ENCODE measurements at regions not wholly inside any gene's neighbourhood (a gene's known extent, or its start where the extent isn't known, plus 50 kb on each side); places are given as distances from the start of the nearest gene placed in this dataset.
A peak's percentile ranks its signal among the peaks of the same experiment; 100 is the strongest.
"Not testable (repeated sequence)": the region's sequence is repeated elsewhere in the genome, so short reads cannot be mapped to it uniquely, and the experiment has no call there.

DNA sequence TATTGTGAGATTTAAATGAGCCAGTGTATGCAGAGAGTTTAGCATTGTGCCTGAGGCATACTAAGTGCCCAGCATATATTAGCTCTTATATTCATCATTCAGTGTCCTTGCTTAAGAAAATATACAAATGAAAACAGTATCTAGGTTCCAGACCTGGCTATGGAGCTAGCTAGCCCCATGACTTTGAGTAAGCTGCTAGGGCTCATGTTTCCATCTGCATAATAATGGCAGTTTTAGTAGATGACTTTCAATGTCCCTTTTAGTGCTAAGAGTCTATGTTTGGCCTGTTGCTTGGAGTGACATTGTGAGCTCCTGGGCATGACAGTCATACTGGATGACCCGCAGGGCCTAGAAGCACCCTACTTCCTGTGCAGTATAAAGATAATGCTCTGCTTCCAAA, 435.3 kb downstream of the ZIC3 start:
- in situ Hi-C loops (cut with HindIII; ENCODE audit: low sequenced_read_pairs), result no loop called here
- no peak for DNase-seq (ENCODE audit: low spot score)

DNA sequence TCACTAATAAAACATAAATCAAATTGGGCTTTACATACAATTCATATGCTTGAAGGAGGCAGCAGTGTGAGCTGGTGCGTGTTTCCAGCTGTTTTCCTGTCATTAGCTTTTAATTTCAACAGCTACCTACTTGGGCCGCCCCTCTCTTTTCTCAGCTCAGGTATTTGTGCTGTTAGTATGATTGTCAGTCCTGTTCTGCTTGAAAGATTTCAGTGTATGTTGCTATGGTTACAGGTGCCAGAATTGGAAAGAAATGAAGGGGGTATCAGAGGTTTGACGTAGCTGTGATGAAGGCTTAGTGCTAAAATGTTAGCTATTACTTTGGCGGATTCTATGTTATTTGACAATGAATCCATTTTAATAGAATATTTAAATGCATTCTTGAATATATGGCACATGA, 440.3 kb downstream of the ZIC3 start:
- in situ Hi-C loops (cut with HindIII; ENCODE audit: low sequenced_read_pairs), result no loop called here
- DNase-seq (ENCODE audit: low spot score), result no peak

DNA sequence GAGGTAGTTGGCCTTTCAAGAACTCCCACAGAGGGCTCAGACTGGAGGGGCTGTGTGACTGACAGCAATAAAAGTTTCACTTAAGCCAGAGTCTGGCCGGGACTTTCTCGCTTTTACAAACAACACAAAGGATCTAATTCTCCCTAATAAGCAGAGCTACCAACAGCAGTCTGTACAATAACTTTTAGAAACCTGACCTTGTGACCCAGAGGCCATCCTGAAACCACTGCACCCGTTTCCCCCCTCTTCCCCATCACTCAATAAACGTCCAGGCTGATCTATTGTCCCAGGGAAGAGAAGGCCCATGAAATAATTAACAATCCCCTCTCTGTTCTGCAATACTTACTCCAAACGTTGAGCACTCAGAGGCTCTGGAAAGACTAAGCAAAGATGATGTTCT, 442.4 kb downstream of the ZIC3 start:
- in situ Hi-C loops (cut with HindIII; ENCODE audit: low sequenced_read_pairs), result no loop called here
- no peak for DNase-seq (ENCODE audit: low spot score)

DNA sequence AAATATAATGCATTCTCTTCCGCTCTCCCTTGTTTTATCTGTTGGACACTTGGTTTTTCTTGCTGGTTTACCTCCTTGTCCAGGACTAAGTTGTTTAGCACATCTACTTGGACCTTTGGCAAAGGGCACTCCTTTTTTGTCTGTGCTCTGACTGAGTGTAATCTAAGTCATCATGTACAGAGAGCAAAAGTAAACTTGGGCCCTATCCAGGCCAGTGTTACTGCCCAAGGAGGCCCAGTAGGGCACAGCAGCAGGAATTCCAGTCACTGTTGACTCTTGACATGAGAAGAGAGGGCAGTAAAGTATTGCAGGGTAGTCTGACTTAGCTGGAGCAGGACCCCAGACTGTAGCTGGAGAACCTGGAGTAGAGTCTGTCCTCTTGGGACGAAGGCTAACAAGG, 445.5 kb downstream of the ZIC3 start:
- in situ Hi-C loops (cut with HindIII; ENCODE audit: low sequenced_read_pairs), result no loop called here

DNA sequence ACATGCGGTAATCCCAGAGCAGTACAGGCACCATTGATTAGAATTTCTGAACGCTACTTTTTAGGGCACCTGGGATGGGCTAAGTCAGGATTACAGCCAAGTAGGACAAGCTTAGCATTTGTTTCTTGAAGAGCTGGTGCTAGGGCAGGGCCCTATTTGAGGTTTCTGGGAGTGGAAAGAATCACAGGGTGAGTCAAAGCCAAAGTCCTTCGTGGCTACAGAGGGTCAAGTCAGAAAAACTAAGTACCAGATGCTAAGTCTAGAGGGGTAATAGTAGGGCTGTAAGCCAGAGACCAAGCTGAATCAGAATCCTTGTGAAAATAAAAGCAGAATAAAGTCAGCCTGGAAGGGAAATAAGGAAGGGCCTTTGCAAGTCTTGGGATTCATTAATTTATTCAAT, 448.6 kb downstream of the ZIC3 start:
- no peak for DNase-seq (ENCODE audit: low spot score)
- in situ Hi-C loops (cut with HindIII; ENCODE audit: low sequenced_read_pairs), result no loop called here

More for the DNA sequence above, 445.5 kb downstream of the ZIC3 start:
- DNase-seq (ENCODE audit: low spot score), result no peak

DNA sequence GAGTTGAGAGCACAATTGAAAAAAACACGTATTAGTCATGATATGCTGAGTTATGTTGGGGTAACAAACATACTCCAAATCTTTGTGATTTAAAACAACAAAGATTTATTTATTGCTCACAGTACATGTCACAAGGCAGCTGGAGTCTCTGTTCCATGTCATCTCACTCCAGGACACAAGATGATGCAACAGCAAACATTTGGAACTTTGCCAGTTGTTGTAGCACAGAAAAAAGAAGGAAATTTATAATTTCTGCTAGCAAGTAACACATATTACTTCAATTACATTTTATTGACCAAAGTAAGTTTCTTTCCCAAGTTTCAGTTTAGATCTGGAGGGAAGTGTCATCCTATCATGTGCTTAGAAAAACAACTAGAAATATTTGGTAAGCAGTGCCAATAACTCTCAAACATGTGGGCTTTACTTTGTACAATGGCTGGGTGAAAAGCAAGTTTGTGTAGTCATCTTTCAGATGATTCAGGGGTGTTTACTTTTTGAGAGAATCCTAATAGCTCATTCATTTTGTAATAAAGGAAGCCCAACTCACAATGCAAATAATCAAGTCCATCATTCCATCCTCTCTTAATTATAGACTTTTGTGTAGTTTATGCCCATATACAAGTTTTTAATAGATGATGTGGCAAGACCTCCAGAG, 452.3 kb downstream of the ZIC3 start:
- in situ Hi-C loops (cut with HindIII; ENCODE audit: low sequenced_read_pairs), result no loop called here

DNA sequence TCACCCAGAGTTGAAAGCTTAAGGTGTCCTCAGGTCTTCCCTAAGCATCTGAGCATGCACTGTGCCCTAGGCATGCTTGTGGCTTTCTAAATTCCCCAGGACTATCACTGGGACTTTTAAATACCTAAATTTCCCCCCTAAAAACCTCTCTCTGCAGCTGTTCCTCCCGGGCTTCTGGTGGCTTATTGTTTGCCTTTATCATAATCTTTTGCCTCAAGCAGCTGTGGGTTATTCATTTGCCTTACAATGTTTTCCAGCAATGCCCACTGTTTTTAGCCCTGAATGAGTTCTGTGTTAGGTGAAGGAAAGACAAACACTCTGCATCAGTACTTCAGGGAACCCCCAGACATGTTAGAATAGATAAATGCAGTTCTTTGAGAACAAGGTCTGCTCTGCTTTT, 455.0 kb downstream of the ZIC3 start:
- in situ Hi-C loops (cut with HindIII; ENCODE audit: low sequenced_read_pairs), result no loop called here
- DNase-seq (ENCODE audit: low spot score), result no peak

More for the DNA sequence above, 452.3 kb downstream of the ZIC3 start:
- no peak for DNase-seq (ENCODE audit: low spot score)

DNA sequence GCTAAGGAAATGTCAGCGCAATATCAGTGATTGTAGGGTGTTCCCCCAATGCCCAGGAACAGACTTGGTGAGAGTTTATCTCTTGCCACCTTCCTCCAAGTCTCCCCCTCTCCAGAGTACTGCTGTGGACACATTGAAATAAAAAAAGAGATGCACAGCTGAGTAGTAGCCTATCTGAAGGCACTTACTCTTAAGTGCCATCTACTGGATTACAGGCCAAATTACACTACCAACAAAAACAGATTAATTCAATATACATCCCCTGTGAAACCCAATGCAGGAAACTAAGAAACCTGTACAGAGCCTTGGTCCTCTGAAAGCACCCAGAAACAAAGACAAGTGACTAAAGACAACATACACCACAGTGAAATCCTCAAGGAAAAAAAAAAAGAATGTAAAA, 460.3 kb downstream of the ZIC3 start:
- in situ Hi-C loops (cut with HindIII; ENCODE audit: low sequenced_read_pairs), result no loop called here
- DNase-seq (ENCODE audit: low spot score), result no peak

DNA sequence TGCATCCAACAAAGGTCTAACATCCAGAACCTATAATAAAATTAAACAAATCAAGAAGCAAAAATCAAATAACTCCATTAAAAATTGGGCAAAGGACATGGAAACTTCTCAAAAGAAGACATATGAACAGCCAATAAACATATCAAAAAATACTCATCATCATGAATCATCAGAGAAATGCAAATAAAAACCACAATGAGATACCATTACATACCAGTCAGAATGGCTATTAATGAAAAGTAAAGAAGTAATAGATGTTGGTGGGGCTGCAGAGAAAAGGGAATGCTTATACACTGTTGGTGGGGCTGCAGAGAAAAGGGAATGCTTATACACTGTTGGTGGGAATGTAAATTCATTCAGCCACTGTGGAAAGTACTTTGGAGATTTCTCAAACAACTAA, 465.8 kb downstream of the ZIC3 start:
- in situ Hi-C loops (cut with HindIII; ENCODE audit: low sequenced_read_pairs), result no loop called here
- DNase-seq (ENCODE audit: low spot score), result no peak

DNA sequence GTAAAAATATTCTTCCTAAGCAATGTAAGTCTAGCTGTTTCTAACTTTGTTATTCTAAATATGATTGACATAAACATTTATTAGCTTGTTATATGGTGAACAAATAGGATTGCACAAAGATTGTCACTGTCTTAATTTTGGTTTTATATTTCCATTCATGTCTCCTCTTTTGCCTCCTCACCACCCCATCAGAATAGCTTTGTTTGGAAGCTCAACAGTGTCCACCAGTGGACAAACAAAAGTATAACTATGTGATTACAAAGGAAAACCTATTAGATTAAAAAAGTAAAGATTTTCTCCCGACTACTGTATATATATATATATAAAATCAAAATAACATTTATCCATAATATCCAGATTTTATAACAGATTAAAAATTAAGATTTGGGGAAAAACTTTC, 468.2 kb downstream of the ZIC3 start:
- in situ Hi-C loops (cut with HindIII; ENCODE audit: low sequenced_read_pairs), result no loop called here
- peak; percentile 0 for DNase-seq (ENCODE audit: low spot score)

DNA sequence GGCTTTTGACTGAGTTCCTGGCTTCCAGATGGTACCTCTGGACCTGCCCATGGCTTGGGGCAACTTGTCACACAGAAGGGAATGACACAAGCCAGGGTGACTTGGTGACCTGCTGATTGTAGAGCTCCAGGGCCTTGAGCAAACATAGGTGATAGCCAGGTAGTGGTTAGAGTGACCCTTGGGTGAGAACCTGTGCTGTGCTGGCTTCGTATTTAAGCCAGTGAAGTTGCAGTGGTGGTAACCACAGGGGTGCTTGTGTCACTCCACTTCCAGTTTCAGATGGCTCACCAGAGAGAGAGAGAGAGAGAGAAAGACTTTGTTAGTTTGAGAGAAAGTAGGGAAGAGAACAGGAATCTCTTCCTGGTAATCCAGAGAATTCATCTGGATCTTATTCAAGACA, 471.6 kb downstream of the ZIC3 start:
- DNase-seq (ENCODE audit: low spot score), result no peak
- in situ Hi-C loops (cut with HindIII; ENCODE audit: low sequenced_read_pairs), result no loop called here

DNA sequence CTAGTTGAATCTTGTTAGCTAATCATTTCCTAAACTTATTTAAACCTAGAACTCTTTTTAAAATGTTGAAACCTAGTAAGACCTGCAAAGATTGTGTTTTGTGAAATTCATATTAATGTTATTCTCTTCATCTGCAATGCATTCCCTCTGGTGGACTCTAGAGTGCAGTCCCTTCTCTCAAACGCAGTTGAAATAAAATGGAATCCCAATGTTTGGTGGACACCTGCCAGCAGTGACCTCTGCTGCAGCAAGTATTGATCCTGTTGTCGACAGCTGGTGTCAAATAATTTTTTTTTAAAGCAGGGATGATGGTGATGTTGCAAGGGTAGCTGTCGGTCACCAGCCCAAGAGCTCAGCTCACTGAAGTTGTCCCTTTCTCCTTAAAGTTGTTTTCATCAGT, 492.0 kb downstream of the ZIC3 start:
- DNase-seq (ENCODE audit: low spot score), result no peak
- in situ Hi-C loops (cut with HindIII; ENCODE audit: low sequenced_read_pairs), result no loop called here

DNA sequence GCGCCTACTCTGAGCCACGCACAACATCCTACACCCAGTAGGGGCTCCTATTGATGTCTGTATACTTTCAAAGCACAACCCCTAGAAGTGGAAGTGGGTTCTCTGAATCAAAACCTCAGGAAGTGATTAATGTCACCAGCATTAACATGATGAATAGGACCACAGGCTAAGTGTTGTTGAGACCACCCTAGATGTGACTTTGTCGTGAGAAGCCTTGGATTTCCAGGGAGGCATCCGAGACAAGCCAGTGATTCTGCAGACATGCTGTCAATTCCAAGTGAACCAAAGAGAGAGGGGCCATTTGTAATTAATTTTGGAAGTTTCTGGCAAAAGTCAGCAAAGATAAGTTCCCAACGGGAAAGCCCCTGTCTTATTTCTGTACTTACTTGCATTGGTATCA, 493.0 kb downstream of the ZIC3 start:
- in situ Hi-C loops (cut with HindIII; ENCODE audit: low sequenced_read_pairs), result no loop called here
- no peak for DNase-seq (ENCODE audit: low spot score)

DNA sequence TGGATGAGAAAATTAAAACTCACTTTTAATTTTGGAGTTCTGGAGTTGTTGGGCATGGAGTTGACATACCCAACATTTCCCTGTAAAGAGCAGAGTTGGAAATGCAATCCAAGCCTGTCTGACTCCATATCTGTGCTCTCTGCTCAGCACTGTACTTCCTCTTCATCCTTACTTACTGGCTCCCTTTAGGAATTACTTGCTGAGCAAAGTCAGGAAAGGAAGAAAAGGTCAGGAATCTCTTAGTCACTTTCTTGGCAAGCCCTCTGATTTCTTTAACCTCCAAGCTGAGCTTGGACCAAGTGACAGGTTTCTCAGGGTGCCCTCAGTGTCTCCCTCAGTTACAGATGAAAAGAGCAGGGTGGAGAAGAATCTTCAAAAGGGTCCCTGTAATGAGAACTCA, 501.5 kb downstream of the ZIC3 start:
- DNase-seq (ENCODE audit: low spot score), result no peak
- in situ Hi-C loops (cut with HindIII; ENCODE audit: low sequenced_read_pairs), result no loop called here

DNA sequence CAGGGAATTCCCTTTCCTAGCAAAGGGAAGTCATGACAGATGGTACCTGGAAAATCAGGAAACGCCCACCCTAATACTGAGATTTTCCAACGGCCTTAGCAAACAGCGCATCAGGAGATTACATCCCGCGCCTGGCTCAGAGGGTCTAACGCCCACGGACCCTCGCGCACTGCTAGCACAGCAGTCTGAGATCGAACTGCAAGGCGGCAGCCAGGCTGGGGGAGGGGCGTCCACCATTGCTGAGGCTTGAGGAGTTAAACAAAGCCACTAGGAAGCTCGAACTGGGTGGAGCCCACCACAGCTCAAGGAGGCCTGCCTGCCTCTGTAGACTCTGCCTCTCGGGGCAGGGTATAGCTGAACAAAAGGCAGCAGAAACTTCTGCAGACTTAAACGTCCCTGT, 507.7 kb downstream of the ZIC3 start:
- in situ Hi-C loops (cut with HindIII; ENCODE audit: low sequenced_read_pairs), result no loop called here
- no peak for DNase-seq (ENCODE audit: low spot score)

DNA sequence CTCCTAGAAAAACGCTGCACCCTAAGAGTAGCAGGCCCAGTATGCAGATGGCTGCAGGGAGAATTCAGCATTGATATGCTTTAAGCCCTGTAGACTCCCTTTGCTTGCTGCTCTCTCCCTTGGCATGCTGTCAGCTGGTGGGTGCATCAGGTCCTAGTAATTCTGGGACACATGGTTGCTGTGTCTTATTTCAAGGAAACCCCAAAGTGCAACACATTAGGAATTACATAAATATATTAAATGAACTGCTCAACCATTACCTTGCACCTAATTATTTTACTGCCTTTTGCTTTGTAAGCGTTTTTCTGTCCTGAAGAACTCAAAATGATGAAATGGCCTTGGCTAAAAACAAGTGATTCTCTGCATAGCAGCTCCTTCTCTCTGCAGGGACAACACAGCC, 516.3 kb downstream of the ZIC3 start:
- in situ Hi-C loops (cut with HindIII; ENCODE audit: low sequenced_read_pairs), result no loop called here
- DNase-seq (ENCODE audit: low spot score), result no peak

DNA sequence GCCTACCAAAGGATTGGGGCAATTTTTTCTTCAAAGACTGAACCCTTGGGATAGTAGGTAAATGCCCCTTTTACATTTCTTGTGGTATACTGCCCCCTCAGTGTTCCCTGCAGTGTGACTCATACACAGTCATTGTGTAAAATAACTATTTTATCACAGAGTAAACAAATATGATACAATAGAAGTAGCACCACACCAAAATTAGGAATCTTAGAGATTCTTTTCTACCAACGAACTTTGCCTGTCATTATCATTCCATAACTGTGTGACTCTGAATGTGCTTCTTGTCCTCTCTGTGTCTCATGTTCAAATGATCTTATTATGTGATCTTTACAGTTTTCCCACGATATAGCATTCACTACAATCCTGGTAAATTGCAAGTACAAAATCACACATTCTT, 517.0 kb downstream of the ZIC3 start:
- DNase-seq (ENCODE audit: low spot score), result no peak
- in situ Hi-C loops (cut with HindIII; ENCODE audit: low sequenced_read_pairs), result no loop called here

DNA sequence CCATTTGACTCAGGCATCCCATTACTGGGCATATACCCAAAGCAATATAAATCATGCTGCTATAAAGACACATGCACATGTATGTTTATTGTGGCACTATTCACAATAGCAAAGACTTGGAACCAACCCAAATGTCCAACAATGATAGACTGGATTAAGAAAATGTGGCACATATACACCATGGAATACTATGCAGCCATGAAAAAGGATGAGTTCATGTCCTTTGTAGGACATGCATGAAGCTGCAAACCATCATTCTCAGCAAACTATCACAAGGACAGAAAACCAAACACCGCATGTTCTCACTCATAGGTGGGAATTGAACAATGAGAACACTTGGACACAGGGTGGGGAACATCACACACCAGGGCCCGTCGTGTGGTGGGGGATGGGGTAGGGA, 545.0 kb downstream of the ZIC3 start:
- in situ Hi-C loops (cut with HindIII; ENCODE audit: low sequenced_read_pairs); DNase-seq (ENCODE audit: low spot score): not testable (repeated sequence)

DNA sequence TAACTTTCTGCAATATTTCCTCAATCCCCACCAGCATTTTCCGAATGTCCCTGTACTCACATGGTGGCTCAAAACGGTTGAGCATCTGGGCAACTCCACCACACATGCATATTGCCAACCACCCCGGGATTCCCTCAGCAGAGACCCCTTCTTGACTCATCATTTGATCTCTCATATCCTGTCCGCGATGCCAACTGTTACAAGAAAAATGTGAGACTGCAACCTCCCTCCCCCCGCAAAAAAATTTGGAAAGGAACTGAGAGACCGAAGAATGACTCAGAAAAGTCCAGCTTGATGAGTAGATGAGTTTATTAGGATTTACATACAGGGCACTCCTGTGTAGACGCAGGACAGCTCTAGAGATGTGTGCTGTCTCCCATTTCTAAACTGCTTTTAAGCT, 561.4 kb downstream of the ZIC3 start:
- no peak for DNase-seq (ENCODE audit: low spot score)

DNA sequence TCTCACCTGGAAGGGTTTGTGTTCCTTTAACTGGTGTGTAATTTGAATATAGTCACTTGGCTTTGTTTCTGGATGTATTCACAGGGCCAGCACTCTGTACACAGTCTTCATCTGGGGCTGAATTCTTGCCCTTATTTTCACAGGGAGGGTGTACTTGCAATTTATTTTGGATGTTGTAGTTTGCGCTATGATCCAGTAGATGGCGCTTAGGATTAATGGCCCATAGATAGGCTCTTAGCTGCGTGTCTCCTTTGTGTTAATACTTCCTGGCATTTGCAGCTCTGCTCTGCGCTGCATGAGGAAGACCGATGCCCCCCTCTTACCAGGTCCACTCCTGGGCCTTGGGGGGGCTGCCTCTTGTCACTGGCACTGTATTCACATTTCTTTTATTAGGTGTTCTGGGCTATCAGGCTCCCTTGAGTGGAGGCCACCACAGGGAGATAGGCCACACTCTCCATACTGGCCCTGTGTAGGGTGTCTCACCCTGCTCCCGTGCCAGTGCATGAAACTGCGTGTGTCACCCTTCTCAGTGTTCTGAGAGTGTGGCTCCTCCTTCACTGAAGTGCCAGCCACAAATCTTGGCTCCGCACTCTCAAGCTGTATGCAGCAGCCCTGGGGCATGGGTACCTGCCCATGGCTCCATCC, 562.2 kb downstream of the ZIC3 start:
- DNase-seq (ENCODE audit: low spot score), result peak; percentile 1
- in situ Hi-C loops (cut with HindIII; ENCODE audit: low sequenced_read_pairs), result no loop called here

More for the DNA sequence above, 561.4 kb downstream of the ZIC3 start:
- in situ Hi-C loops (cut with HindIII; ENCODE audit: low sequenced_read_pairs), result no loop called here

DNA sequence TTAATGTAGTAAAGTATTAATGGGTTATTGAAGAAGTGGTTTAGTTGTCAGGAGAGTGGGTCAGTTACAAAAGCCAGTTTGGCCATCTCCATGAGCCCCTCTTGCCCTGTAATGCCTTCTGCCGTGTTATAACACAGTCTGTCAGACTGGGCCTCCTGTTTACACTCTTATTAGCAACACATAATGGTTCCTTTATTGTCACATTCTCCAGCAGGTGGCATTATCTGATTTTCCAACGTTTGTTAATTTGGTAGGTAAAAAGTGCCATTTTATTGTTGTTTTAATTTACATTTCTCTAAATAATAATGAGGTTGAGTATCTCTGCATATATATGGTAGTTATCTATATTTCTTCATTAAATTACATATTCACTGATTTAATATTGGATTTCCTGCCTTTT, 560.8 kb downstream of the FGF13 start:
- DNase-seq (ENCODE audit: low spot score), result no peak
- in situ Hi-C loops (cut with HindIII; ENCODE audit: low sequenced_read_pairs), result no loop called here
